Endothelial cell of umbilical vein (primary cell): ENCODE measurements at regions not wholly inside any gene's neighbourhood (a gene's known extent, or its start where the extent isn't known, plus 50 kb on each side); places are given as distances from the start of the nearest gene placed in this dataset.

Experiments
- BruUV-seq: library from RNA; stranded (reverse); fragments of 400-500 nt; replicated peaks from 2 replicates; lab custom pipeline; 2021; lab: Mats Ljungman, UMichigan
- CTCF ChIA-PET: fragments of 300-600, 350-600 bp; sonication (Branson Sonifier 250); formaldehyde crosslinking; loops from one replicate; lab custom pipeline; 2021; ENCODE audit warnings: antibody characterized with exemption, inconsistent platforms; lab: Charles Lee
- POLR2A ChIA-PET: fragments of 300-600, 350-600 bp; sonication (Branson Sonifier 250); formaldehyde crosslinking; loops from one replicate; lab custom pipeline; 2021; ENCODE audit warnings: antibody characterized with exemption, inconsistent platforms; lab: Charles Lee
- DNase-seq: peaks from one replicate; pipeline ENCODE4 v3.0.0-alpha.2; 2011; ENCODE audit warnings: low read depth, low spot score
- FAIRE-seq: peaks from 2 replicates; lab custom pipeline; 2011; peaks lifted over from hg19 to GRCh38; lab: Jason Lieb, UNC
- H2AFZ ChIP-seq: 2 replicates; pipeline ENCODE4 v1.6.0; 2012; ENCODE audit warnings: low read depth, low read length, control low read depth, inconsistent platforms
- H3K27ac ChIP-seq: 2 replicates; pipeline ENCODE4 v1.5.1; 2011; ENCODE audit warnings: low read depth, mild to moderate bottlenecking, control low read depth, low read length, moderate library complexity; ENCODE audit not compliant: insufficient read depth
- H3K27me3 ChIP-seq, 2 experiments: 2 replicates each; pipeline versions ENCODE4 v1.6.0 to v1.6.1; 2011; ENCODE audit warnings: low read length in 2 of 2, mixed read lengths in 1 of 2; ENCODE audit not compliant: control insufficient read depth in 2 of 2, insufficient read depth in 2 of 2
- H3K36me3 ChIP-seq, 2 experiments: 2 replicates in 1 of 2; 3 replicates in 1 of 2; pipeline ENCODE4 v1.5.1; 2011; ENCODE audit warnings: low read length in 2 of 2, mild to moderate bottlenecking in 1 of 2, moderate library complexity in 1 of 2; ENCODE audit not compliant: control insufficient read depth in 2 of 2, insufficient read depth in 2 of 2; ENCODE audit errors: extremely low read depth in 1 of 2
- H3K4me1 ChIP-seq: 3 replicates; pipeline ENCODE4 v1.5.1; 2011; ENCODE audit warnings: mild to moderate bottlenecking, low read length; ENCODE audit not compliant: control insufficient read depth, insufficient read depth; ENCODE audit errors: extremely low read depth
- H3K4me2 ChIP-seq: 2 replicates; pipeline ENCODE4 v1.6.1; 2011; ENCODE audit warnings: low read length, control low read depth, mixed read lengths; ENCODE audit not compliant: insufficient read depth
- H3K4me3 ChIP-seq, 3 experiments: fragments of 200-600 bp in 1 of 3; sonication (generic), shearing (Covaris generic) in 1 of 3; replicated peaks in 1 of 3; 2 replicates each; pipeline ENCODE4 v1.5.1; 2011 to 2016; ENCODE audit warnings: control low read depth in 3 of 3, low read length in 3 of 3, mild to moderate bottlenecking in 2 of 3, inconsistent platforms in 1 of 3, low read depth in 1 of 3, moderate library complexity in 1 of 3; ENCODE audit not compliant: insufficient read depth in 1 of 3
- H3K79me2 ChIP-seq: 2 replicates; pipeline ENCODE4 v1.6.0; 2012; ENCODE audit warnings: low read length, inconsistent platforms; ENCODE audit not compliant: control insufficient read depth, insufficient read depth
- H3K9ac ChIP-seq: replicated peaks from 2 replicates; pipeline ENCODE3; 2011; ENCODE audit warnings: low read length, control low read depth; ENCODE audit not compliant: insufficient read depth; ENCODE audit errors: extremely low read depth
- H3K9me1 ChIP-seq: replicated peaks from 3 replicates; pipeline ENCODE4 v1.6.0; 2011; ENCODE audit warnings: mild to moderate bottlenecking, low read length; ENCODE audit not compliant: control insufficient read depth, insufficient read depth; ENCODE audit errors: extremely low read depth
- H3K9me3 ChIP-seq: replicated peaks from 2 replicates; pipeline ENCODE4 v1.5.1; 2012; ENCODE audit warnings: low read length, inconsistent platforms; ENCODE audit not compliant: control insufficient read depth, insufficient read depth
- H4K20me1 ChIP-seq: replicated peaks from 2 replicates; pipeline ENCODE3; 2011; ENCODE audit warnings: mild to moderate bottlenecking, low read length; ENCODE audit not compliant: control insufficient read depth, insufficient read depth; ENCODE audit errors: extremely low read depth
- EZH2 ChIP-seq: IDR thresholded peaks from 2 replicates; pipeline ENCODE4 v1.6.1; 2012; ENCODE audit warnings: borderline replicate concordance, low read depth, mild to moderate bottlenecking, moderate library complexity, low read length, inconsistent platforms; ENCODE audit not compliant: severe bottlenecking
- FOS ChIP-seq: IDR thresholded peaks from 2 replicates; pipeline ENCODE4 v1.6.1; 2011; ENCODE audit warnings: mild to moderate bottlenecking, low read length, moderate library complexity, borderline replicate concordance; ENCODE audit not compliant: insufficient read depth
- GATA2 ChIP-seq: IDR thresholded peaks from 2 replicates; pipeline ENCODE4 v1.7.0; 2011; ENCODE audit warnings: low read depth, mild to moderate bottlenecking, moderate library complexity, mixed read lengths, low read length; ENCODE audit not compliant: insufficient read length, insufficient read depth
- JUN ChIP-seq: IDR thresholded peaks from 2 replicates; pipeline ENCODE4 v1.6.1; 2011; ENCODE audit warnings: borderline replicate concordance, low read depth; ENCODE audit not compliant: insufficient read length, insufficient read depth
- POLR2A ChIP-seq: IDR thresholded peaks from 2 replicates; pipeline ENCODE4 v1.6.1; 2012; ENCODE audit warnings: low read depth, mild to moderate bottlenecking, control low read depth, low read length
- POLR2AphosphoS5 ChIP-seq: IDR thresholded peaks from 2 replicates; pipeline ENCODE4 v1.6.1; 2012; ENCODE audit warnings: low read depth, mild to moderate bottlenecking, control low read depth, low read length, moderate library complexity; ENCODE audit not compliant: insufficient read depth
- dilution Hi-C: fragments of 300-500 bp; cut with MboI; formaldehyde crosslinking; loops from one replicate; pipeline ENCODE4 v1.15.0; 2019; ENCODE audit warnings: low sequenced_read_pairs; ENCODE audit not compliant: extremely low pct_ligation_motif_present
- intact Hi-C: fragments of 100-400 bp; cut with micrococcal nuclease; formaldehyde crosslinking; loops from one replicate; pipeline ENCODE4 v1.10.0; 2022
- TF ChIP-seq, protein P1 (sequence below): IDR thresholded peaks from 2 replicates; pipeline ENCODE4 v1.6.1; 2011; ENCODE audit not compliant: insufficient read depth, insufficient read length
- TF ChIP-seq, protein P2 (sequence below), 2 donors: IDR thresholded peaks; 1 replicate in 1 of 2; 2 replicates in 1 of 2; pipeline ENCODE4 v1.5.1; 2011; ENCODE audit warnings: low read length in 2 of 2, mild to moderate bottlenecking in 2 of 2, moderate library complexity in 2 of 2, control low read depth in 1 of 2, inconsistent platforms in 1 of 2, low read depth in 1 of 2; ENCODE audit not compliant: insufficient read depth in 1 of 2; ENCODE audit errors: extremely low read depth in 1 of 2

DNA sequence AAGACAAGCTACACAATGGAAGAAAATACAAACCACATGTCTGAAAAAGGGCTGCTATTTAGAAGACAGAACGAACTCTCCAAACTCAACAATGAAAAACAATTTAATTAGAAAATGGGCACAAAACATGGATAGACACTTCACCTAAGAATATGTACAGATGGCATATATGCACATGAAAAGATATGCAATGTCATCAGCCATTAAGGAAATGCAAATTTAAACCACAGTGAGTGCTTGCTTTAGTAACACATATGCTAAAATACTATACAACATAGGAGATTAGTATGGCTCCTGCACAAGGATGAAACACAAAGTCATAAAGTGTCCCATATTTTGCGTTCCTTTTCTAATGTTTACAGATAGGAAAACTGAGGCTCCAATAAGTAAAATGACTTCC is 60.4 kb upstream of the FAM83B start:
- FAIRE-seq: no peak
- POLR2A ChIA-PET: no interaction called here
- no TSS peak for BruUV-seq

DNA sequence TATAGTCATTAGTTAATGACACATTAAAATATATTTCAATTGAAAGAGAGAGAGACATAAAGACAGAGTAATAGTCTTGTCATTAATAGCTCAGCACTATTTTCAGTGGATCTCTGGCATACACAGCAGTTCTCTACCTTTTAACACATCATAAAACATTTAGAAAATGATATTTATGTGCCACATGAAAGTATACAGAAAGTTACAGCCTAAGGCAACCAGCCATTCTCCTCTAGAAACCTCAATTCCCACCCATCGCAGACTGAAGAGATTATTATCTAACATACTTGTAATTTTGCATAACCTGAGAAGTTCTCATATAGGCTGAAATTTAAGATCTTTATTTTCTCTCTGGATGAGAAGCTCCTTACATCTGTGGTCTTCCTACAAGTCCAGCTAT is 58.7 kb upstream of the FAM83B start:
- Histone ChIP-seq H3K9me1 (no peaks in the 10 kb centered on the region), H3K4me1 (no peaks in the 10 kb centered on the region), H3K9me3 (no peaks in the 10 kb centered on the region), H4K20me1 (no peaks in the 10 kb centered on the region), H3K36me3 (no peaks in the 10 kb centered on the region), H2AFZ (no peak overlapping the region), H3K79me2 (no peaks in the 10 kb centered on the region), H3K9ac (no peak overlapping the region), H3K27ac (no peak overlapping the region), H3K27me3 (no peaks in the 10 kb centered on the region), H3K4me3 (no peak overlapping the region), H3K4me2 (no peak overlapping the region)
- no peak for FAIRE-seq
- TF ChIP-seq POLR2AphosphoS5: no peak
- TF ChIP-seq, protein P1, sequence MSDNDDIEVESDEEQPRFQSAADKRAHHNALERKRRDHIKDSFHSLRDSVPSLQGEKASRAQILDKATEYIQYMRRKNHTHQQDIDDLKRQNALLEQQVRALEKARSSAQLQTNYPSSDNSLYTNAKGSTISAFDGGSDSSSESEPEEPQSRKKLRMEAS: no peak
- no peak for TF ChIP-seq GATA2
- TF ChIP-seq FOS: no peak
- TF ChIP-seq, protein P2, sequence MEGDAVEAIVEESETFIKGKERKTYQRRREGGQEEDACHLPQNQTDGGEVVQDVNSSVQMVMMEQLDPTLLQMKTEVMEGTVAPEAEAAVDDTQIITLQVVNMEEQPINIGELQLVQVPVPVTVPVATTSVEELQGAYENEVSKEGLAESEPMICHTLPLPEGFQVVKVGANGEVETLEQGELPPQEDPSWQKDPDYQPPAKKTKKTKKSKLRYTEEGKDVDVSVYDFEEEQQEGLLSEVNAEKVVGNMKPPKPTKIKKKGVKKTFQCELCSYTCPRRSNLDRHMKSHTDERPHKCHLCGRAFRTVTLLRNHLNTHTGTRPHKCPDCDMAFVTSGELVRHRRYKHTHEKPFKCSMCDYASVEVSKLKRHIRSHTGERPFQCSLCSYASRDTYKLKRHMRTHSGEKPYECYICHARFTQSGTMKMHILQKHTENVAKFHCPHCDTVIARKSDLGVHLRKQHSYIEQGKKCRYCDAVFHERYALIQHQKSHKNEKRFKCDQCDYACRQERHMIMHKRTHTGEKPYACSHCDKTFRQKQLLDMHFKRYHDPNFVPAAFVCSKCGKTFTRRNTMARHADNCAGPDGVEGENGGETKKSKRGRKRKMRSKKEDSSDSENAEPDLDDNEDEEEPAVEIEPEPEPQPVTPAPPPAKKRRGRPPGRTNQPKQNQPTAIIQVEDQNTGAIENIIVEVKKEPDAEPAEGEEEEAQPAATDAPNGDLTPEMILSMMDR (IDR thresholded peaks at IDR 0.05; ENCODE audit: extremely low read depth in 1 of 2, insufficient read depth in 1 of 2, low read depth in 1 of 2, low read length in 2 of 2): no peak
- ChIA-PET POLR2A (no interaction called here), CTCF (no interaction called here)
- intact Hi-C loops (no loop called here), dilution Hi-C loops (no loop called here)
- no TSS peak for BruUV-seq
- no peak for DNase-seq

More for the DNA sequence above, 60.4 kb upstream of the FAM83B start:
- intact Hi-C loops: no loop called here
- dilution Hi-C loops: no loop called here
- Histone ChIP-seq H3K79me2 (no peaks in the 10 kb centered on the region), H3K27ac (no peak overlapping the region), H3K27me3 (no peaks in the 10 kb centered on the region), H3K9me3 (no peaks in the 10 kb centered on the region), H3K9ac (no peak overlapping the region), H3K4me3 (no peak overlapping the region), H3K9me1 (no peaks in the 10 kb centered on the region), H4K20me1 (no peaks in the 10 kb centered on the region), H3K4me1 (no peaks in the 10 kb centered on the region), H3K36me3 (no peaks in the 10 kb centered on the region), H2AFZ (no peak overlapping the region), H3K4me2 (no peak overlapping the region)
- no peak for DNase-seq
- CTCF ChIA-PET: interaction anchor here (1.6 kb wide), 1 partner anchor 16 kb away, joined by 3 read pairs; no protein-coding TSS in a partner anchor
- TF ChIP-seq EZH2 (no peak), POLR2AphosphoS5 (no peak), JUN (no peak), POLR2A (no peak), GATA2 (no peak)
- TF ChIP-seq, protein P2 (IDR thresholded peaks at IDR 0.05; ENCODE audit: extremely low read depth in 1 of 2, insufficient read depth in 1 of 2, low read depth in 1 of 2, low read length in 2 of 2): no peak
